Ovary (tissue), 7 donors: ENCODE measurements at regions not wholly inside any gene's neighbourhood (a gene's known extent, or its start where the extent isn't known, plus 50 kb on each side); places are given as distances from the start of the nearest gene placed in this dataset.

Experiments used
- DNase-seq, 5 donors: peaks; one replicate each; pipeline ENCODE4 v3.0.0-alpha.2; 2019 to 2020
- H3K27ac ChIP-seq, 2 donors: fragments of 200-600 bp; one replicate each; pipeline versions ENCODE4 v1.5.1 to v1.8.0; 2019 to 2022
- H3K27me3 ChIP-seq: fragments of 200-600 bp; one replicate; pipeline ENCODE4 v1.8.0; 2022
- H3K36me3 ChIP-seq: fragments of 200-600 bp; sonication (generic); one replicate; pipeline ENCODE4 v1.5.1; 2019
- H3K4me1 ChIP-seq: one replicate; pipeline ENCODE4 v1.8.1; 2013; ENCODE audit warnings: mild to moderate bottlenecking, moderate library complexity; ENCODE audit not compliant: insufficient read depth
- H3K4me3 ChIP-seq: fragments of 200-600 bp; sonication (generic); one replicate; pipeline ENCODE4 v1.5.1; 2017
- H3K9me3 ChIP-seq, 2 donors: fragments of 200-600 bp in 1 of 2; sonication (generic) in 1 of 2; one replicate each; pipeline versions ENCODE4 v1.5.1 to v1.8.1; 2013 to 2019; ENCODE audit warnings: mild to moderate bottlenecking in 1 of 2, moderate library complexity in 1 of 2
- CTCF ChIP-seq, 3 donors: fragments of 450-650 bp in 2 of 3; fragments of 200-600 bp in 1 of 3; IDR thresholded peaks; one replicate each; pipeline versions ENCODE4 v1.5.1 to v1.8.0; 2016 to 2022; ENCODE audit warnings: antibody characterized with exemption in 3 of 3, mild to moderate bottlenecking in 1 of 3
- EP300 ChIP-seq: sonication (generic); formaldehyde crosslinking; IDR thresholded peaks from one replicate; pipeline ENCODE4 v1.6.1; 2017; ENCODE audit warnings: antibody characterized with exemption
- POLR2A ChIP-seq: fragments of 450-650 bp; IDR thresholded peaks from one replicate; pipeline ENCODE4 v1.6.1; 2017; ENCODE audit warnings: antibody characterized with exemption, mild to moderate bottlenecking, moderate library complexity
- WGBS, 3 donors: extraction: QIAGEN DNeasy Blood & Tissue Kit in 1 of 3; methylation state at CpG; one replicate each; pipeline versions ENCODE4 v1.1.5 to v1.1.7; 2013 to 2017; 5-methylcytosine and 5-hydroxymethylcytosine counted together
- intact Hi-C, 4 donors: fragments of 100-400 bp; cut with DNase I; formaldehyde crosslinking; loops; one replicate each; pipeline versions ENCODE4 v1.11.0 to v1.15.1; 2022 to 2023
- donor health status: DM: no; HTN: no; CAD: no; lungs with moderate emphysema.
- donor health status: DM: no; HTN: no; CAD: no.
- donor health status: Bipolar disorder and iron deficiency.
- donor health status: DM: no; HTN: no; CAD: no.
- donor health status: DM: yes; HTN: yes; CAD: no.

- 70 to 78% (median 72%) methylated on average over 4 of the region's 4 CpGs for WGBS, 3 donors
- no peak for TF ChIP-seq EP300
- no peak for TF ChIP-seq POLR2A
- no peak for TF ChIP-seq CTCF (IDR thresholded peaks at IDR 0.05)
These were observed 51.0 kb upstream of the CHCHD3 start for GRCh38 chr7:133132906-133133305.

GRCh38 chr7:133134810-133135209 is 52.9 kb upstream of the CHCHD3 start:
- Histone ChIP-seq H3K36me3 (no peaks in the 10 kb centered on the region), H3K27me3 (no peaks in the 10 kb centered on the region), H3K27ac (no peak overlapping the region), H3K4me3 (no peak overlapping the region), H3K9me3 (no peaks in the 10 kb centered on the region), H3K4me1 (no peaks in the 10 kb centered on the region)
- intact Hi-C loops, result no loop called here
- no peak for DNase-seq
- TF ChIP-seq POLR2A (no peak), CTCF (IDR thresholded peaks at IDR 0.05) (no peak), EP300 (no peak)

More at GRCh38 chr7:133132906-133133305, 51.0 kb upstream of the CHCHD3 start:
- no peak overlapping the region for H3K27ac ChIP-seq
- H3K36me3 ChIP-seq, result no peaks in the 10 kb centered on the region
- no peak overlapping the region for H3K4me3 ChIP-seq
- no peaks in the 10 kb centered on the region for H3K27me3 ChIP-seq
- intact Hi-C loops, result no loop called here
- no peak for DNase-seq
- H3K4me1 ChIP-seq, result no peaks in the 10 kb centered on the region
- H3K9me3 ChIP-seq, result no peaks in the 10 kb centered on the region

GRCh38 chr7:133135451-133135850 is 53.6 kb upstream of the CHCHD3 start:
- H3K27me3 ChIP-seq, result no peaks in the 10 kb centered on the region
- H3K4me3 ChIP-seq, result no peak overlapping the region
- H3K36me3 ChIP-seq, result no peaks in the 10 kb centered on the region
- H3K27ac ChIP-seq, result no peak overlapping the region
- intact Hi-C loops, result no loop called here
- H3K9me3 ChIP-seq, result no peaks in the 10 kb centered on the region
- DNase-seq, result no peak
- TF ChIP-seq EP300, result no peak
- no peak for TF ChIP-seq POLR2A
- no peak for TF ChIP-seq CTCF (IDR thresholded peaks at IDR 0.05)
- WGBS, 3 donors, result 56 to 72% (median 58%) methylated on average over 1 of the region's 1 CpG
- no peaks in the 10 kb centered on the region for H3K4me1 ChIP-seq

- Histone ChIP-seq H3K4me1 (no peaks in the 10 kb centered on the region), H3K4me3 (no peak overlapping the region), H3K36me3 (no peaks in the 10 kb centered on the region), H3K27me3 (no peaks in the 10 kb centered on the region), H3K9me3 (no peaks in the 10 kb centered on the region), H3K27ac (no peak overlapping the region)
- TF ChIP-seq POLR2A, result no peak
- no peak for TF ChIP-seq EP300
- no peak for TF ChIP-seq CTCF (IDR thresholded peaks at IDR 0.05)
- WGBS, 3 donors, result 15 to 21% (median 16%) methylated on average over 4 of the region's 4 CpGs
- intact Hi-C loops, result no loop called here
- no peak for DNase-seq
These were observed 57.5 kb upstream of the CHCHD3 start for GRCh38 chr7:133139350-133139749.

- H3K9me3 ChIP-seq, result no peaks in the 10 kb centered on the region
- no peak for DNase-seq
- H3K27ac ChIP-seq, result no peak overlapping the region
- no peak overlapping the region for H3K4me3 ChIP-seq
- no peaks in the 10 kb centered on the region for H3K36me3 ChIP-seq
- no peaks in the 10 kb centered on the region for H3K4me1 ChIP-seq
- no peaks in the 10 kb centered on the region for H3K27me3 ChIP-seq
- intact Hi-C loops, result no loop called here
- WGBS, 3 donors, result 8 to 34% (median 13%) methylated on average over 4 of the region's 4 CpGs
- TF ChIP-seq EP300, result no peak
- no peak for TF ChIP-seq POLR2A
- no peak for TF ChIP-seq CTCF (IDR thresholded peaks at IDR 0.05)
These were observed 57.9 kb upstream of the CHCHD3 start for GRCh38 chr7:133139801-133140200.
